Ishikawa (cell line): ENCODE measurements at regions not wholly inside any gene's neighbourhood (a gene's known extent, or its start where the extent isn't known, plus 50 kb on each side); places are given as distances from the start of the nearest gene placed in this dataset.

Source experiments
- CEBPB ChIP-seq: IDR thresholded peaks from 2 replicates; pipeline ENCODE4 v1.6.1; 2012
- CREB1 ChIP-seq: IDR thresholded peaks from 2 replicates; pipeline ENCODE4 v1.6.1; 2012; ENCODE audit warnings: low read depth
- NFIC ChIP-seq: IDR thresholded peaks from 2 replicates; pipeline ENCODE4 v1.6.1; 2012
- RAD21 ChIP-seq: IDR thresholded peaks from 2 replicates; pipeline ENCODE4 v1.6.1; 2012; ENCODE audit warnings: low read depth
- REST ChIP-seq: IDR thresholded peaks from 2 replicates; pipeline ENCODE4 v1.6.1; 2012; ENCODE audit warnings: low read depth, mild to moderate bottlenecking
- TEAD4 ChIP-seq: IDR thresholded peaks from 2 replicates; pipeline ENCODE4 v1.6.1; 2012
- USF1 ChIP-seq: IDR thresholded peaks from 2 replicates; pipeline ENCODE4 v1.6.1; 2012
- YY1 ChIP-seq: IDR thresholded peaks from 2 replicates; pipeline ENCODE4 v1.6.1; 2012; ENCODE audit warnings: low read depth

- TF ChIP-seq CEBPB (no peak), CREB1 (no peak), REST (no peak), YY1 (no peak), USF1 (no peak), RAD21 (no peak), TEAD4 (no peak), NFIC (no peak)
These were observed 171.0 kb downstream of the SLC16A9 start for GRCh38 chr10:59538623-59539022.
